ENCODE measurements at regions not wholly inside any gene's neighbourhood (a gene's known extent, or its start where the extent isn't known, plus 50 kb on each side); places are given as distances from the start of the nearest gene placed in this dataset.
"Not testable (repeated sequence)": the region's sequence is repeated elsewhere in the genome, so short reads cannot be mapped to it uniquely, and the experiment has no call there.

DNA sequence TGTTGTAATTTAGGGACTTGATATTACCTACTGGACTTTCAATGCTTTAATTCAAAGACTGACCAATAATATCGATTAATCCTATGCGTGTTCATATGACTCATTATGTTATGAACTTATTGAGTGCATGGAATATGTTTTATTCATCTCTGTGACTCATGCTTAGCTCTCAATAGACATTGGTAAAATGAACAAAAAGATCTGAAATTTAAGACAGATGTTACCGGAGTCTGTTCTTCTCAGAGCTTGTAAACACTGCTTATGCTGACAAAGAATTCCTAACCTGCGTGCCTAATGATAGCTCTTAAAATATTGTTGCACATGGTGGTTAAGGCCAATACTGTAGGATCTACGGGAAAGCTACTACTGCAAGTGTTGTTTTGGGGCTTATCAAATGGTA, 131.5 kb upstream of the ACBD5 start:
- H3K18ac ChIP-seq (ENCODE audit: insufficient read length, low read depth, low read length): no peak overlapping the region
- no peaks in the 10 kb centered on the region for H3K4me1 Mint-ChIP-seq
- no peak overlapping the region for H2BK20ac ChIP-seq (ENCODE audit: low read depth, low read length, poor library complexity, severe bottlenecking)
- H3K4ac ChIP-seq (ENCODE audit: low read depth, low read length): no peak overlapping the region
- H4K20me1 ChIP-seq (ENCODE audit: control insufficient read depth, insufficient read depth, insufficient read length): no peaks in the 10 kb centered on the region
- H2BK12ac ChIP-seq (ENCODE audit: insufficient read length, low read depth, low read length): no peak overlapping the region
- H4K5ac ChIP-seq (ENCODE audit: insufficient read length, low read depth, low read length): no peak overlapping the region
- no peak overlapping the region for H2AFZ ChIP-seq (ENCODE audit: low read length)
- H3K9me3 Mint-ChIP-seq: no peaks in the 10 kb centered on the region
- H2BK15ac ChIP-seq (ENCODE audit: low read depth, low read length): no peak overlapping the region
- no peak for DNase-seq
- H3K14ac ChIP-seq (ENCODE audit: insufficient read depth, low read length): no peak overlapping the region
- no peak overlapping the region for H3K9ac ChIP-seq (ENCODE audit: extremely low read depth, insufficient read length, low read length)
- WGBS (ENCODE audit: extremely low coverage, insufficient read length, low lambda C conversion rate): no CpG with 5 or more reads among the region's 5 CpGs
- no peaks in the 10 kb centered on the region for H3K36me3 Mint-ChIP-seq (ENCODE audit: insufficient read depth in 1 of 3, low read depth in 3 of 3)
- no peaks in the 10 kb centered on the region for H3K27me3 ChIP-seq (ENCODE audit: insufficient read depth, low read length)
- H3K4me3 Mint-ChIP-seq: no peak overlapping the region
- no peak overlapping the region for H3K27ac ChIP-seq (ENCODE audit: insufficient read length, low read depth, low read length)
- no peak overlapping the region for H2BK120ac ChIP-seq (ENCODE audit: low read depth, low read length, poor library complexity, severe bottlenecking)
- no peak overlapping the region for H4K91ac ChIP-seq (ENCODE audit: insufficient read length, low read depth, low read length)
- H3K27ac Mint-ChIP-seq: no peak overlapping the region
- TF ChIP-seq, protein P1, sequence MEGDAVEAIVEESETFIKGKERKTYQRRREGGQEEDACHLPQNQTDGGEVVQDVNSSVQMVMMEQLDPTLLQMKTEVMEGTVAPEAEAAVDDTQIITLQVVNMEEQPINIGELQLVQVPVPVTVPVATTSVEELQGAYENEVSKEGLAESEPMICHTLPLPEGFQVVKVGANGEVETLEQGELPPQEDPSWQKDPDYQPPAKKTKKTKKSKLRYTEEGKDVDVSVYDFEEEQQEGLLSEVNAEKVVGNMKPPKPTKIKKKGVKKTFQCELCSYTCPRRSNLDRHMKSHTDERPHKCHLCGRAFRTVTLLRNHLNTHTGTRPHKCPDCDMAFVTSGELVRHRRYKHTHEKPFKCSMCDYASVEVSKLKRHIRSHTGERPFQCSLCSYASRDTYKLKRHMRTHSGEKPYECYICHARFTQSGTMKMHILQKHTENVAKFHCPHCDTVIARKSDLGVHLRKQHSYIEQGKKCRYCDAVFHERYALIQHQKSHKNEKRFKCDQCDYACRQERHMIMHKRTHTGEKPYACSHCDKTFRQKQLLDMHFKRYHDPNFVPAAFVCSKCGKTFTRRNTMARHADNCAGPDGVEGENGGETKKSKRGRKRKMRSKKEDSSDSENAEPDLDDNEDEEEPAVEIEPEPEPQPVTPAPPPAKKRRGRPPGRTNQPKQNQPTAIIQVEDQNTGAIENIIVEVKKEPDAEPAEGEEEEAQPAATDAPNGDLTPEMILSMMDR (conservative IDR thresholded peaks at IDR 0.05): no peak
- no peak overlapping the region for H2BK5ac ChIP-seq (ENCODE audit: insufficient read length, low read length)
- no peaks in the 10 kb centered on the region for H3K23me2 ChIP-seq (ENCODE audit: insufficient read length, low read depth, low read length, poor library complexity, severe bottlenecking)
- no peaks in the 10 kb centered on the region for H3K79me1 ChIP-seq (ENCODE audit: insufficient read depth, low read depth, low read length, poor library complexity, severe bottlenecking)
- H3K56ac ChIP-seq (ENCODE audit: insufficient read length, low read depth, low read length): no peak overlapping the region
- no peaks in the 10 kb centered on the region for H3K27me3 Mint-ChIP-seq (ENCODE audit: low read depth)
- H3K9me3 ChIP-seq (ENCODE audit: control insufficient read depth, low read depth, low read length): no peaks in the 10 kb centered on the region
- no peak overlapping the region for H3T11ph ChIP-seq (ENCODE audit: low read length)
- H3K4me2 ChIP-seq (ENCODE audit: insufficient read depth, insufficient read length, low read length): no peak overlapping the region
- H4K8ac ChIP-seq (replicated peaks; ENCODE audit: insufficient read length, low read depth, low read length): no peak overlapping the region
- H3K79me2 ChIP-seq (ENCODE audit: insufficient read depth, low read length): no peaks in the 10 kb centered on the region
- H3K4me1 ChIP-seq (ENCODE audit: insufficient read depth, low read length): no peaks in the 10 kb centered on the region
- no peak overlapping the region for H2AK5ac ChIP-seq (ENCODE audit: insufficient read length, low read length)
- no peak overlapping the region for H3K23ac ChIP-seq (ENCODE audit: insufficient read length, low read depth, low read length)

DNA sequence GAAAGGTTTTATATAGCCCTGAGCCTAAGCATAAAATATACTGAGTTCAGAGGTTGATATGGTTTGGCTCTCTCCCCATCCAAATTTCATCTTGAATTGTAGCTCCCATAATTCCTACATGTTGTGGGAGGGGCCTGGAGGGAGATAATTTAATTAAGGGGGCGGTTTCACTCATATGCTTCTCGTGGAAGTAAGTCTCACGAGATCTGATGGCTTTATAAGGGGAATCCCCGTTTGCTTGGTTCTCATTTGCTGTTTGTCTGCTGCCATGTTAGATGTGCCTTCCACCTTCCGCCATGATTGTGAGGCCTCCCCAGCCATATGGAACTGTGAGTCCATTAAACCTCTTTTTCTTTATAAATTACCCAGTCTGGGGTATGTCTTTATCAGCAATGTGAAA, 130.8 kb upstream of the ACBD5 start:
- H3K27ac ChIP-seq (ENCODE audit: insufficient read length, low read depth, low read length); H3K36me3 Mint-ChIP-seq (ENCODE audit: insufficient read depth in 1 of 3, low read depth in 3 of 3); H2AK5ac ChIP-seq (ENCODE audit: insufficient read length, low read length); H3K79me1 ChIP-seq (ENCODE audit: insufficient read depth, low read depth, low read length, poor library complexity, severe bottlenecking); H2BK120ac ChIP-seq (ENCODE audit: low read depth, low read length, poor library complexity, severe bottlenecking); H3K27ac Mint-ChIP-seq; H3T11ph ChIP-seq (ENCODE audit: low read length); H3K27me3 ChIP-seq (ENCODE audit: insufficient read depth, low read length); H3K4ac ChIP-seq (ENCODE audit: low read depth, low read length); H3K56ac ChIP-seq (ENCODE audit: insufficient read length, low read depth, low read length); H2AFZ ChIP-seq (ENCODE audit: low read length); H2BK15ac ChIP-seq (ENCODE audit: low read depth, low read length); H3K9me3 Mint-ChIP-seq; H3K9me3 ChIP-seq (ENCODE audit: control insufficient read depth, low read depth, low read length); DNase-seq; H3K4me1 Mint-ChIP-seq; H3K27me3 Mint-ChIP-seq (ENCODE audit: low read depth); H2BK20ac ChIP-seq (ENCODE audit: low read depth, low read length, poor library complexity, severe bottlenecking); H3K4me3 Mint-ChIP-seq; H3K9ac ChIP-seq (ENCODE audit: extremely low read depth, insufficient read length, low read length); H3K4me2 ChIP-seq (ENCODE audit: insufficient read depth, insufficient read length, low read length); H3K79me2 ChIP-seq (ENCODE audit: insufficient read depth, low read length); H3K4me1 ChIP-seq (ENCODE audit: insufficient read depth, low read length); H4K8ac ChIP-seq (replicated peaks; ENCODE audit: insufficient read length, low read depth, low read length); H2BK5ac ChIP-seq (ENCODE audit: insufficient read length, low read length); H3K14ac ChIP-seq (ENCODE audit: insufficient read depth, low read length); H3K23me2 ChIP-seq (ENCODE audit: insufficient read length, low read depth, low read length, poor library complexity, severe bottlenecking); H4K5ac ChIP-seq (ENCODE audit: insufficient read length, low read depth, low read length); H2BK12ac ChIP-seq (ENCODE audit: insufficient read length, low read depth, low read length); H3K18ac ChIP-seq (ENCODE audit: insufficient read length, low read depth, low read length); H3K23ac ChIP-seq (ENCODE audit: insufficient read length, low read depth, low read length); H4K91ac ChIP-seq (ENCODE audit: insufficient read length, low read depth, low read length); H4K20me1 ChIP-seq (ENCODE audit: control insufficient read depth, insufficient read depth, insufficient read length): not testable (repeated sequence)
- WGBS (ENCODE audit: extremely low coverage, insufficient read length, low lambda C conversion rate): no CpG with 5 or more reads among the region's 5 CpGs
